GM13976 (cell line): ENCODE measurements at regions not wholly inside any gene's neighbourhood (a gene's known extent, or its start where the extent isn't known, plus 50 kb on each side); places are given as distances from the start of the nearest gene placed in this dataset.

ENCODE experiments used
- DNase-seq: peaks from one replicate; pipeline ENCODE4 v3.0.0; 2012; ENCODE audit warnings: low spot score
- CTCF ChIP-seq: IDR thresholded peaks from 2 replicates; pipeline ENCODE4 v1.5.1; 2012; ENCODE audit warnings: borderline replicate concordance, mild to moderate bottlenecking; ENCODE audit not compliant: insufficient read depth; ENCODE audit errors: extremely low read depth, missing control alignments, control extremely low read depth
- in situ Hi-C: fragments of 300-500 bp; cut with MboI; formaldehyde crosslinking; loops from one replicate; pipeline ENCODE4 v1.12.0; 2022; ENCODE audit warnings: low sequenced_read_pairs, mixed read lengths, inconsistent platforms; ENCODE audit not compliant: unreplicated experiment

- peak; percentile 13 for DNase-seq
- TF ChIP-seq CTCF = no peak
- in situ Hi-C loops = no loop called here
Measured at GRCh38 chr4:180101348-180102083, 2141.7 kb upstream of the TENM3 start.

GRCh38 chr4:180103794-180104193 lies 2139.4 kb upstream of the TENM3 start:
- in situ Hi-C loops = no loop called here
- TF ChIP-seq CTCF = no peak
- no peak for DNase-seq

GRCh38 chr4:180105362-180105761 lies 2137.8 kb upstream of the TENM3 start:
- in situ Hi-C loops = no loop called here
- no peak for TF ChIP-seq CTCF
- no peak for DNase-seq

GRCh38 chr4:180106122-180106521 lies 2137.1 kb upstream of the TENM3 start:
- DNase-seq = no peak
- in situ Hi-C loops = no loop called here
- no peak for TF ChIP-seq CTCF

- DNase-seq = no peak
- in situ Hi-C loops = no loop called here
- TF ChIP-seq CTCF = no peak
Measured at GRCh38 chr4:180106997-180107396, 2136.2 kb upstream of the TENM3 start.

GRCh38 chr4:180116840-180117239 lies 2126.4 kb upstream of the TENM3 start:
- no peak for DNase-seq
- in situ Hi-C loops = no loop called here
- TF ChIP-seq CTCF = no peak
